Hepatocyte (in vitro differentiated cells): ENCODE measurements at regions not wholly inside any gene's neighbourhood (a gene's known extent, or its start where the extent isn't known, plus 50 kb on each side); places are given as distances from the start of the nearest gene placed in this dataset.

Source experiments
- DNase-seq: peaks from one replicate; pipeline ENCODE4 v3.0.0-alpha.2; 2016; ENCODE audit warnings: low spot score
- H2AFZ ChIP-seq: fragments of 200-600 bp; sonication (generic); 2 replicates; pipeline ENCODE4 v1.6.0; 2016; ENCODE audit warnings: antibody characterized with exemption, mild to moderate bottlenecking
- H3K27ac ChIP-seq: fragments of 200-600 bp; sonication (generic); 2 replicates; pipeline ENCODE4 v1.5.1; 2016; ENCODE audit warnings: mild to moderate bottlenecking
- H3K27me3 ChIP-seq: fragments of 200-600 bp; sonication (generic); 2 replicates; pipeline ENCODE4 v1.6.1; 2016
- H3K36me3 ChIP-seq: fragments of 200-600 bp; sonication (generic); replicated peaks from 2 replicates; pipeline ENCODE4 v1.5.1; 2016; ENCODE audit warnings: low read depth; ENCODE audit not compliant: insufficient read depth
- H3K4me1 ChIP-seq: fragments of 200-600 bp; sonication (generic); 2 replicates; pipeline ENCODE4 v1.5.1; 2016; ENCODE audit warnings: mild to moderate bottlenecking, moderate library complexity; ENCODE audit not compliant: insufficient read depth
- H3K4me2 ChIP-seq: fragments of 200-600 bp; sonication (generic); 2 replicates; pipeline ENCODE4 v1.6.0; 2016
- H3K4me3 ChIP-seq: fragments of 200-600 bp; sonication (generic); 2 replicates; pipeline ENCODE4 v1.5.1; 2016; ENCODE audit warnings: mild to moderate bottlenecking
- H3K79me2 ChIP-seq: fragments of 200-600 bp; sonication (generic); 2 replicates; pipeline ENCODE4 v1.6.0; 2017; ENCODE audit warnings: mild to moderate bottlenecking
- H3K9me2 ChIP-seq: fragments of 200-600 bp; sonication (generic); replicated peaks from 2 replicates; pipeline ENCODE4 v1.6.0; 2017; ENCODE audit warnings: mild to moderate bottlenecking; ENCODE audit not compliant: insufficient read depth
- H3K9me3 ChIP-seq: fragments of 200-600 bp; sonication (generic); 2 replicates; pipeline ENCODE4 v1.5.1; 2016; ENCODE audit warnings: low read depth, mild to moderate bottlenecking
- H4K20me1 ChIP-seq: fragments of 200-600 bp; sonication (generic); 2 replicates; pipeline ENCODE4 v1.6.0; 2016; ENCODE audit warnings: mild to moderate bottlenecking; ENCODE audit not compliant: insufficient read depth, poor library complexity, severe bottlenecking
- CTCF ChIP-seq: fragments of 200-600 bp; sonication (generic); IDR thresholded peaks from 2 replicates; pipeline ENCODE4 v1.5.1; 2016; ENCODE audit warnings: antibody characterized with exemption, mild to moderate bottlenecking; ENCODE audit not compliant: poor library complexity
- EZH2 ChIP-seq: fragments of 200-600 bp; sonication (generic); IDR thresholded peaks from 2 replicates; pipeline ENCODE4 v1.6.1; 2016; ENCODE audit warnings: antibody characterized with exemption, mild to moderate bottlenecking, borderline replicate concordance
- EZH2phosphoT487 ChIP-seq: fragments of 200-600 bp; sonication (generic); IDR thresholded peaks from one replicate; pipeline ENCODE4 v1.6.1; 2018; ENCODE audit warnings: antibody characterized with exemption, mild to moderate bottlenecking, low read depth, moderate library complexity; ENCODE audit not compliant: unreplicated experiment, severe bottlenecking
- WGBS: methylation state at CpG from one replicate; pipeline ENCODE4 v1.1.6; 2016; ENCODE audit warnings: low lambda C conversion rate; ENCODE audit errors: missing lambda C conversion rate; 5-methylcytosine and 5-hydroxymethylcytosine counted together

DNA sequence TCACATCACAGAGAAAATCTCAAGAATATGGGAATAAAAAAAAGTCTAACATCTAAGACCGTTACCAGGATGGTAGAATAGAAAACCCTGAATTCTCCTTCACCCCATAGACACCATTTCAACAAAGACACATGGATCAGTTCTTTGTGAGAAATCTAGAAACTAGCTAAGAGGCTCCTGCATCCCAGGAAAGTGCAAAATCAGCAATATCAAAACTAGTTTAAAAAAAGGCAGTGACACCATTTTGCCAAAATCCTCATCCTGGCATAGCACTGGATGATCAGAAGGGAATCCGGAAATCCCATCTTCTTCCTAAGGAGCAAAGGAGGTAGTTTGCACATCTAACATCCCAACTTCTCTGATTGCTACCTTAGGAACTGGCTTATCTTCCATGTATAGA, 88.9 kb upstream of the MAGEE2 start:
- Histone ChIP-seq H2AFZ (no peak overlapping the region), H3K36me3 (no peaks in the 10 kb centered on the region), H4K20me1 (no peaks in the 10 kb centered on the region), H3K9me3 (no peaks in the 10 kb centered on the region), H3K27ac (no peak overlapping the region), H3K4me3 (no peak overlapping the region), H3K9me2 (no peaks in the 10 kb centered on the region), H3K4me2 (no peak overlapping the region), H3K79me2 (no peaks in the 10 kb centered on the region), H3K27me3 (no peaks in the 10 kb centered on the region), H3K4me1 (no peaks in the 10 kb centered on the region)
- TF ChIP-seq EZH2 (no peak), EZH2phosphoT487 (no peak), CTCF (no peak)
- WGBS, result 78% methylated on average over 2 of the region's 2 CpGs
- no peak for DNase-seq

GRCh38 chrX:75883446-75883845, 98.4 kb upstream of the MAGEE2 start:
- H3K9me3 ChIP-seq, result no peaks in the 10 kb centered on the region
- H3K27ac ChIP-seq, result no peak overlapping the region
- H3K4me1 ChIP-seq, result no peaks in the 10 kb centered on the region
- no peaks in the 10 kb centered on the region for H3K27me3 ChIP-seq
- no peaks in the 10 kb centered on the region for H3K9me2 ChIP-seq
- H4K20me1 ChIP-seq, result no peaks in the 10 kb centered on the region
- TF ChIP-seq EZH2phosphoT487 (no peak), EZH2 (no peak), CTCF (no peak)
- no peaks in the 10 kb centered on the region for H3K36me3 ChIP-seq
- H2AFZ ChIP-seq, result no peak overlapping the region
- no peak overlapping the region for H3K4me2 ChIP-seq
- WGBS, result 42% methylated on average over 1 of the region's 1 CpG
- no peak for DNase-seq
- no peak overlapping the region for H3K4me3 ChIP-seq
- no peaks in the 10 kb centered on the region for H3K79me2 ChIP-seq

DNA sequence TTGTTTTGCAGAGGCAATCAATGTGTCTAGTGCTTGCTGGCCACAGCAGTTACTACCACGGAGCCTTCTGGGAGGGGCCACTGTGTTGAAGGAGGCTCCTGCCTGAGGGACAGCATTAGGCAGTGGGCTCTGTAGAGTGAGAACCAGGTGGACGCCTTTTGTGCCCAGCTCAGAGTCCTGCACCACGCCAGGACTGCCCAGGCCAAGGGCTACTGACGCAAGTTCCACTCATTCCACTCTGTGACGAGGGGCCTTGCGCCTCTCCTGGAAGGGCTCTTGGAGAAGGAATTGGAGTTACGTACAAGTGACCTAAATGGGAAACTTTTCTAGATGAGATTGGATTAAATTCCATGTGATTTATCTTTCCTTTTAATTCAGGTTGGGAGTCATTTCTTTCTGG, 102.8 kb upstream of the MAGEE2 start:
- no peaks in the 10 kb centered on the region for H3K36me3 ChIP-seq
- TF ChIP-seq EZH2 (no peak), EZH2phosphoT487 (no peak)
- no peak overlapping the region for H3K4me3 ChIP-seq
- H3K27me3 ChIP-seq, result no peaks in the 10 kb centered on the region
- WGBS, result 65% methylated on average over 7 of the region's 7 CpGs
- H3K9me3 ChIP-seq, result no peaks in the 10 kb centered on the region
- no peak overlapping the region for H3K27ac ChIP-seq
- no peak for DNase-seq
- H3K9me2 ChIP-seq, result no peaks in the 10 kb centered on the region
- no peaks in the 10 kb centered on the region for H4K20me1 ChIP-seq
- H3K4me2 ChIP-seq, result no peak overlapping the region
- no peaks in the 10 kb centered on the region for H3K4me1 ChIP-seq
- no peak overlapping the region for H2AFZ ChIP-seq
- no peaks in the 10 kb centered on the region for H3K79me2 ChIP-seq

DNA sequence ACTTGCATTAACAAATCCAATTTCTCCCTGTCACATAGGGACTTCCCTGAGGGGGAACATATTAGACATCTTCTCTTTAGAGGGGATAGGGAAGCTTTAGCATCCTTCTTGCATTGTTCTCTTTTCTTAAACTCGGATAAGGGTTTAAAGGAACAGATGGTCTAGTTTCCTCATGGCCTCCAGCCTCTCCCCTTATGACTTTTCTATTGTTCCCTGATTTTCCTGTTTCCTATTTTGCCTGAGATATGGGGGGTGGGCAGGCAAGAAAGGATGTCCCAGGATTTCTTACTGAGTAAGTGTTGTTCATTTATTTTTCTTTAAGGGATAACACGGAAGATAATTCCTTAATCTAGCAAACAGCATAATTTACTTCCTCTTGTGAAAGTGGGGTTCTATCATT, 107.7 kb upstream of the MAGEE2 start:
- Histone ChIP-seq H3K79me2 (no peaks in the 10 kb centered on the region), H3K36me3 (no peaks in the 10 kb centered on the region), H2AFZ (no peak overlapping the region), H3K9me2 (no peaks in the 10 kb centered on the region), H3K4me3 (no peak overlapping the region), H3K4me2 (no peak overlapping the region), H3K27me3 (no peaks in the 10 kb centered on the region), H4K20me1 (no peaks in the 10 kb centered on the region), H3K4me1 (no peaks in the 10 kb centered on the region), H3K27ac (no peak overlapping the region), H3K9me3 (no peaks in the 10 kb centered on the region)
- no peak for TF ChIP-seq EZH2
- no peak for TF ChIP-seq CTCF
- TF ChIP-seq EZH2phosphoT487, result no peak
- 72% methylated on average over 2 of the region's 2 CpGs for whole genome bisulfite sequencing
- no peak for DNase-seq
